H1 (cell line): ENCODE measurements at regions not wholly inside any gene's neighbourhood (a gene's known extent, or its start where the extent isn't known, plus 50 kb on each side); places are given as distances from the start of the nearest gene placed in this dataset.

Source experiments
- CTCF ChIA-PET: fragments of 300-600 bp; sonication (Branson Sonifier 250); formaldehyde crosslinking; loops from one replicate; lab custom pipeline; 2021; ENCODE audit not compliant: partially characterized antibody; lab: Charles Lee
- POLR2A ChIA-PET: fragments of 300-600 bp; sonication (Branson Sonifier 250); formaldehyde crosslinking; loops from one replicate; lab custom pipeline; 2021; ENCODE audit warnings: inconsistent platforms; ENCODE audit not compliant: partially characterized antibody; lab: Charles Lee
- DNase-seq, 2 experiments: peaks; one replicate each; pipeline versions ENCODE4 v3.0.0 to v3.0.0-alpha.2; 2010 to 2022; ENCODE audit warnings: low spot score in 2 of 2, low read depth in 1 of 2, mixed read lengths in 1 of 2
- FAIRE-seq: peaks from 2 replicates; lab custom pipeline; 2011; peaks lifted over from hg19 to GRCh38; lab: Jason Lieb, UNC
- H2AFZ ChIP-seq: 2 replicates; pipeline ENCODE4 v1.8.1; 2012; ENCODE audit warnings: low read length, inconsistent platforms
- H2AK5ac ChIP-seq: 2 replicates; pipeline ENCODE4 v1.6.1; 2013; ENCODE audit warnings: low read depth, low read length
- H2BK120ac ChIP-seq: replicated peaks from 2 replicates; pipeline ENCODE3; 2013; ENCODE audit warnings: low read depth, low read length, inconsistent platforms
- H2BK12ac ChIP-seq: 2 replicates; pipeline ENCODE4 v1.6.1; 2013; ENCODE audit warnings: low read depth, low read length
- H2BK15ac ChIP-seq: 2 replicates; pipeline ENCODE4 v1.6.1; 2013; ENCODE audit warnings: low read length
- H2BK20ac ChIP-seq: 2 replicates; pipeline ENCODE4 v1.6.1; 2013; ENCODE audit warnings: low read length
- H2BK5ac ChIP-seq: 2 replicates; pipeline ENCODE4 v1.6.1; 2013; ENCODE audit warnings: low read depth, low read length
- H3K14ac ChIP-seq: 2 replicates; pipeline ENCODE4 v1.6.1; 2013; ENCODE audit warnings: inconsistent platforms; ENCODE audit not compliant: insufficient read length
- H3K18ac ChIP-seq: 2 replicates; pipeline ENCODE4 v1.6.1; 2013; ENCODE audit warnings: low read length; ENCODE audit errors: extremely low read depth
- H3K23ac ChIP-seq: 2 replicates; pipeline ENCODE4 v1.6.1; 2013; ENCODE audit warnings: inconsistent platforms; ENCODE audit not compliant: insufficient read length
- H3K23me2 ChIP-seq: 2 replicates; pipeline ENCODE4 v1.6.1; 2013; ENCODE audit warnings: low read depth, low read length
- H3K27ac ChIP-seq: 2 replicates; pipeline ENCODE4 v1.6.1; 2011; ENCODE audit warnings: low read depth, low read length, inconsistent platforms
- H3K27me3 ChIP-seq, 4 experiments: replicated peaks in 1 of 4; 1 replicate in 1 of 4; 2 replicates in 3 of 4; pipeline versions ENCODE4 v1.6.1 to v1.8.1; 2011 to 2013; ENCODE audit warnings: low read length in 3 of 4, mild to moderate bottlenecking in 3 of 4, inconsistent platforms in 2 of 4, mixed read lengths in 2 of 4, moderate library complexity in 1 of 4; ENCODE audit not compliant: control insufficient read depth in 3 of 4, insufficient read depth in 3 of 4; ENCODE audit errors: extremely low read depth in 1 of 4
- H3K36me3 ChIP-seq, 4 experiments: 2 replicates each; pipeline versions ENCODE4 v1.6.1 to v1.8.1; 2011 to 2013; ENCODE audit warnings: mild to moderate bottlenecking in 4 of 4, low read length in 3 of 4, moderate library complexity in 2 of 4, control low read depth in 1 of 4, inconsistent platforms in 1 of 4; ENCODE audit not compliant: insufficient read depth in 4 of 4, control insufficient read depth in 2 of 4
- H3K4ac ChIP-seq: replicated peaks from 2 replicates; pipeline ENCODE3; 2013; ENCODE audit warnings: low read length, low read depth, mixed read lengths, inconsistent platforms; ENCODE audit not compliant: insufficient read length
- H3K4me1 ChIP-seq, 4 experiments: replicated peaks in 1 of 4; 1 replicate in 1 of 4; 2 replicates in 3 of 4; pipeline versions ENCODE4 v1.6.1 to v1.8.1; 2011 to 2013; ENCODE audit warnings: low read length in 3 of 4, inconsistent platforms in 2 of 4, mixed read lengths in 1 of 4; ENCODE audit not compliant: insufficient read depth in 4 of 4, control insufficient read depth in 3 of 4
- H3K4me2 ChIP-seq, 2 experiments: 2 replicates each; pipeline versions ENCODE4 v1.6.1 to v1.8.1; 2011 to 2013; ENCODE audit warnings: low read depth in 2 of 2, low read length in 2 of 2, control low read depth in 1 of 2, inconsistent platforms in 1 of 2, mild to moderate bottlenecking in 1 of 2; ENCODE audit not compliant: insufficient read depth in 1 of 2
- H3K4me3 ChIP-seq, 4 experiments: fragments of 200-600, 300-600 bp in 1 of 4; sonication (generic), shearing (Covaris generic), sonication (Bioruptor Twin) in 1 of 4; 2 replicates each; pipeline versions ENCODE4 v1.5.1 to v1.8.1; 2011 to 2016; ENCODE audit warnings: low read length in 4 of 4, low read depth in 3 of 4, control low read depth in 2 of 4, inconsistent platforms in 2 of 4, mild to moderate bottlenecking in 2 of 4, mixed read lengths in 1 of 4, moderate library complexity in 1 of 4; ENCODE audit not compliant: insufficient read depth in 2 of 4; ENCODE audit errors: extremely low read depth in 1 of 4
- H3K56ac ChIP-seq: replicated peaks from 2 replicates; pipeline ENCODE3; 2013; ENCODE audit warnings: low read depth, mild to moderate bottlenecking, mixed read lengths, low read length, inconsistent platforms; ENCODE audit not compliant: insufficient read length
- H3K79me1 ChIP-seq: 2 replicates; pipeline ENCODE4 v1.6.1; 2013; ENCODE audit warnings: low read depth, low read length, control low read depth
- H3K79me2 ChIP-seq, 2 experiments: 2 replicates each; pipeline versions ENCODE4 v1.6.1 to v1.8.1; 2012 to 2013; ENCODE audit warnings: low read length in 2 of 2, mild to moderate bottlenecking in 2 of 2, inconsistent platforms in 1 of 2; ENCODE audit not compliant: insufficient read depth in 2 of 2, control insufficient read depth in 1 of 2
- H3K9ac ChIP-seq, 4 experiments: replicated peaks in 1 of 4; 1 replicate in 1 of 4; 2 replicates in 3 of 4; pipeline versions ENCODE4 v1.6.1 to v1.8.1; 2011 to 2013; ENCODE audit warnings: low read depth in 3 of 4, low read length in 3 of 4, control low read depth in 2 of 4, mild to moderate bottlenecking in 2 of 4, moderate library complexity in 2 of 4, inconsistent platforms in 1 of 4; ENCODE audit errors: extremely low read depth in 1 of 4
- H3K9me3 ChIP-seq, 2 experiments: 2 replicates each; pipeline versions ENCODE4 v1.6.1 to v1.8.1; 2012 to 2013; ENCODE audit warnings: mild to moderate bottlenecking in 2 of 2, moderate library complexity in 2 of 2, control low read depth in 1 of 2, inconsistent platforms in 1 of 2, low read depth in 1 of 2, low read length in 1 of 2, mixed read lengths in 1 of 2; ENCODE audit not compliant: insufficient read depth in 2 of 2
- H4K20me1 ChIP-seq, 2 experiments: replicated peaks in 1 of 2; 2 replicates each; pipeline versions ENCODE3 to v1.8.1; 2011 to 2013; ENCODE audit warnings: inconsistent platforms in 2 of 2, low read length in 2 of 2, mild to moderate bottlenecking in 1 of 2; ENCODE audit not compliant: insufficient read depth in 2 of 2, control insufficient read depth in 1 of 2
- H4K5ac ChIP-seq: 2 replicates; pipeline ENCODE4 v1.6.1; 2013; ENCODE audit warnings: low read length, low read depth, mixed read lengths, inconsistent platforms; ENCODE audit not compliant: insufficient read length
- H4K8ac ChIP-seq: 2 replicates; pipeline ENCODE4 v1.8.0; 2013; ENCODE audit warnings: mild to moderate bottlenecking, moderate library complexity, low read length, inconsistent platforms; ENCODE audit not compliant: insufficient read depth; ENCODE audit errors: extremely low read depth
- H4K91ac ChIP-seq: replicated peaks from 2 replicates; pipeline ENCODE3; 2013; ENCODE audit warnings: low read length, mixed read lengths, inconsistent platforms; ENCODE audit not compliant: insufficient read length
- BACH1 ChIP-seq: IDR thresholded peaks from 2 replicates; pipeline ENCODE4 v1.6.1; 2012; ENCODE audit warnings: low read length, improper control_type of control experiment
- CBX5 ChIP-seq: fragments of 300-800, 300-1000 bp; sonication (generic); IDR thresholded peaks from 2 replicates; pipeline ENCODE4 v1.7.1; 2016; ENCODE audit warnings: antibody characterized with exemption, low read length, low read depth
- CREB1 ChIP-seq: IDR thresholded peaks from 2 replicates; pipeline ENCODE4 v1.6.1; 2012; ENCODE audit warnings: inconsistent platforms
- HDAC6 ChIP-seq: IDR thresholded peaks from one replicate; pipeline ENCODE4 v1.7.1; 2012; ENCODE audit warnings: low read depth, mild to moderate bottlenecking, inconsistent platforms, low read length, moderate library complexity
- NRF1 ChIP-seq: IDR thresholded peaks from 2 replicates; pipeline ENCODE4 v1.6.1; 2011; ENCODE audit warnings: mild to moderate bottlenecking, low read depth, low read length, improper control_type of control experiment
- POLR2A ChIP-seq, 2 experiments: IDR thresholded peaks; 1 replicate in 1 of 2; 2 replicates in 1 of 2; pipeline ENCODE4 v1.6.1; 2011; ENCODE audit warnings: low read depth in 2 of 2, low read length in 2 of 2, mild to moderate bottlenecking in 2 of 2; ENCODE audit errors: control extremely low read depth in 1 of 2
- SAP30 ChIP-seq: fragments of 300-600 bp; sonication (generic); IDR thresholded peaks from 2 replicates; pipeline ENCODE4 v1.7.1; 2012; ENCODE audit warnings: low read length, moderate library complexity, mild to moderate bottlenecking, inconsistent platforms; ENCODE audit not compliant: insufficient read depth, insufficient replicate concordance
- SP4 ChIP-seq: IDR thresholded peaks from 2 replicates; pipeline ENCODE4 v1.6.1; 2012; ENCODE audit warnings: low read length, inconsistent platforms
- TAF7 ChIP-seq: optimal IDR thresholded peaks from 2 replicates; pipeline ENCODE3; 2011; ENCODE audit warnings: low read depth, mild to moderate bottlenecking, inconsistent platforms, low read length, moderate library complexity, borderline replicate concordance
- TEAD4 ChIP-seq: IDR thresholded peaks from 2 replicates; pipeline ENCODE4 v1.6.1; 2012; ENCODE audit warnings: low read depth, low read length, inconsistent platforms, mixed read lengths
- WGBS, 2 experiments: shearing (Covaris generic) in 1 of 2; methylation state at CpG; one replicate each; pipeline versions ENCODE4 v1.1.6 to v1.1.7; 2013 to 2015; ENCODE audit warnings: low lambda C conversion rate in 2 of 2, mixed read lengths in 2 of 2, inconsistent platforms in 1 of 2, low coverage in 1 of 2, missing lambda C conversion rate in 1 of 2; ENCODE audit not compliant: insufficient replicate concordance in 2 of 2, insufficient coverage in 1 of 2, insufficient read length in 1 of 2; ENCODE audit errors: extremely low coverage in 1 of 2, missing lambda C conversion rate in 1 of 2; 5-methylcytosine and 5-hydroxymethylcytosine counted together
- TF ChIP-seq, protein P1 (sequence below), 3 experiments: IDR thresholded peaks; 1 replicate in 2 of 3; 2 replicates in 1 of 3; pipeline versions ENCODE4 v1.5.1 to v1.6.1; 2011; ENCODE audit warnings: low read length in 3 of 3, mild to moderate bottlenecking in 3 of 3, inconsistent platforms in 2 of 3, low read depth in 1 of 3, moderate library complexity in 1 of 3; ENCODE audit not compliant: insufficient read depth in 1 of 3; ENCODE audit errors: control extremely low read depth in 1 of 3
- TF ChIP-seq, protein P2 (sequence below): IDR thresholded peaks from 2 replicates; pipeline ENCODE4 v1.6.1; 2012; ENCODE audit warnings: inconsistent platforms
- TF ChIP-seq, protein P3 (sequence below): IDR thresholded peaks from 2 replicates; pipeline ENCODE4 v1.6.1; 2012; ENCODE audit warnings: inconsistent platforms

GRCh38 chr13:78197231-78197630, 278.6 kb upstream of the EDNRB start:
- Histone ChIP-seq H3K23me2 (no peaks in the 10 kb centered on the region), H3K79me1 (no peaks in the 10 kb centered on the region), H4K8ac (no peak overlapping the region), H4K5ac (no peak overlapping the region), H3K27ac (no peak overlapping the region), H3K4me3 (no peak overlapping the region), H3K23ac (no peak overlapping the region), H3K9me3 (no peaks in the 10 kb centered on the region), H2BK120ac (no peak overlapping the region), H3K36me3 (no peaks in the 10 kb centered on the region), H4K91ac (no peak overlapping the region), H3K4me2 (no peak overlapping the region), H2AFZ (no peak overlapping the region), H3K14ac (no peak overlapping the region), H2BK20ac (no peak overlapping the region), H3K27me3 (no peaks in the 10 kb centered on the region), H4K20me1 (no peaks in the 10 kb centered on the region), H3K56ac (no peak overlapping the region), H3K4ac (no peak overlapping the region), H3K79me2 (no peaks in the 10 kb centered on the region), H2AK5ac (no peak overlapping the region), H3K18ac (no peak overlapping the region), H2BK12ac (no peak overlapping the region), H3K9ac (no peak overlapping the region), H3K4me1 (no peaks in the 10 kb centered on the region), H2BK15ac (no peak overlapping the region), H2BK5ac (no peak overlapping the region)
- TF ChIP-seq CREB1 (no peak), CBX5 (no peak), TAF7 (no peak), TEAD4 (no peak), POLR2A (IDR thresholded peaks at IDR 0.05; ENCODE audit: control extremely low read depth in 1 of 2, low read depth in 2 of 2, low read length in 2 of 2) (no peak), SP4 (no peak), NRF1 (no peak), HDAC6 (no peak), BACH1 (no peak), SAP30 (no peak)
- TF ChIP-seq, protein P1, sequence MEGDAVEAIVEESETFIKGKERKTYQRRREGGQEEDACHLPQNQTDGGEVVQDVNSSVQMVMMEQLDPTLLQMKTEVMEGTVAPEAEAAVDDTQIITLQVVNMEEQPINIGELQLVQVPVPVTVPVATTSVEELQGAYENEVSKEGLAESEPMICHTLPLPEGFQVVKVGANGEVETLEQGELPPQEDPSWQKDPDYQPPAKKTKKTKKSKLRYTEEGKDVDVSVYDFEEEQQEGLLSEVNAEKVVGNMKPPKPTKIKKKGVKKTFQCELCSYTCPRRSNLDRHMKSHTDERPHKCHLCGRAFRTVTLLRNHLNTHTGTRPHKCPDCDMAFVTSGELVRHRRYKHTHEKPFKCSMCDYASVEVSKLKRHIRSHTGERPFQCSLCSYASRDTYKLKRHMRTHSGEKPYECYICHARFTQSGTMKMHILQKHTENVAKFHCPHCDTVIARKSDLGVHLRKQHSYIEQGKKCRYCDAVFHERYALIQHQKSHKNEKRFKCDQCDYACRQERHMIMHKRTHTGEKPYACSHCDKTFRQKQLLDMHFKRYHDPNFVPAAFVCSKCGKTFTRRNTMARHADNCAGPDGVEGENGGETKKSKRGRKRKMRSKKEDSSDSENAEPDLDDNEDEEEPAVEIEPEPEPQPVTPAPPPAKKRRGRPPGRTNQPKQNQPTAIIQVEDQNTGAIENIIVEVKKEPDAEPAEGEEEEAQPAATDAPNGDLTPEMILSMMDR (IDR thresholded peaks at IDR 0.05; ENCODE audit: control extremely low read depth in 1 of 3, insufficient read depth in 1 of 3, low read depth in 1 of 3, low read length in 3 of 3) = no peak
- TF ChIP-seq, protein P2, sequence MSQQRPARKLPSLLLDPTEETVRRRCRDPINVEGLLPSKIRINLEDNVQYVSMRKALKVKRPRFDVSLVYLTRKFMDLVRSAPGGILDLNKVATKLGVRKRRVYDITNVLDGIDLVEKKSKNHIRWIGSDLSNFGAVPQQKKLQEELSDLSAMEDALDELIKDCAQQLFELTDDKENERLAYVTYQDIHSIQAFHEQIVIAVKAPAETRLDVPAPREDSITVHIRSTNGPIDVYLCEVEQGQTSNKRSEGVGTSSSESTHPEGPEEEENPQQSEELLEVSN = no peak
- TF ChIP-seq, protein P3, sequence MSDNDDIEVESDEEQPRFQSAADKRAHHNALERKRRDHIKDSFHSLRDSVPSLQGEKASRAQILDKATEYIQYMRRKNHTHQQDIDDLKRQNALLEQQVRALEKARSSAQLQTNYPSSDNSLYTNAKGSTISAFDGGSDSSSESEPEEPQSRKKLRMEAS = no peak
- CTCF ChIA-PET = no interaction called here
- FAIRE-seq (no peak), DNase-seq (no peak)
- 96% methylated on average over 5 of the region's 5 CpGs; no CpG with 5 or more reads in 1 of the 2 experiments for WGBS, 2 experiments
- POLR2A ChIA-PET = no interaction called here
